Stimulated activated CD8-positive, alpha-beta memory T cell treated with anti-CD3 and anti-CD28 coated beads, Interleukin-15, amount 100 ng/mL, for 24 hours (primary cell): ENCODE measurements at regions not wholly inside any gene's neighbourhood (a gene's known extent, or its start where the extent isn't known, plus 50 kb on each side); places are given as distances from the start of the nearest gene placed in this dataset.

Experiments used
- DNase-seq: peaks from one replicate; pipeline ENCODE4 v3.0.0-alpha.2; 2020; ENCODE audit warnings: low read depth

GRCh38 chr9:1201901-1202300 lies 151.7 kb downstream of the DMRT2 start:
- DNase-seq = no peak

GRCh38 chr9:1202512-1203280 lies 152.5 kb downstream of the DMRT2 start:
- DNase-seq = no peak

GRCh38 chr9:1207686-1208085 lies 157.5 kb downstream of the DMRT2 start:
- DNase-seq = no peak

GRCh38 chr9:1208157-1208556 lies 158.0 kb downstream of the DMRT2 start:
- DNase-seq = no peak

GRCh38 chr9:1210954-1211353 lies 160.8 kb downstream of the DMRT2 start:
- no peak for DNase-seq

GRCh38 chr9:1216532-1216931 lies 166.4 kb downstream of the DMRT2 start:
- DNase-seq = no peak

- no peak for DNase-seq
These were observed 166.9 kb downstream of the DMRT2 start for GRCh38 chr9:1217076-1217475.

GRCh38 chr9:1219284-1219683 lies 169.1 kb downstream of the DMRT2 start:
- DNase-seq = no peak

GRCh38 chr9:1221298-1221697 lies 171.1 kb downstream of the DMRT2 start:
- no peak for DNase-seq

- DNase-seq = no peak
These were observed 172.4 kb downstream of the DMRT2 start for GRCh38 chr9:1222511-1222910.

- no peak for DNase-seq
These were observed 182.1 kb downstream of the DMRT2 start for GRCh38 chr9:1231998-1232919.

GRCh38 chr9:1233568-1233967 lies 183.4 kb downstream of the DMRT2 start:
- no peak for DNase-seq

GRCh38 chr9:1235650-1236049 lies 185.5 kb downstream of the DMRT2 start:
- DNase-seq = no peak

GRCh38 chr9:1236061-1236460 lies 185.9 kb downstream of the DMRT2 start:
- DNase-seq = no peak

- DNase-seq = no peak
These were observed 188.2 kb downstream of the DMRT2 start for GRCh38 chr9:1238407-1238806.

GRCh38 chr9:1248743-1249142 lies 198.6 kb downstream of the DMRT2 start:
- no peak for DNase-seq

GRCh38 chr9:1253064-1253979 lies 203.2 kb downstream of the DMRT2 start:
- no peak for DNase-seq

- no peak for DNase-seq
These were observed 203.9 kb downstream of the DMRT2 start for GRCh38 chr9:1254071-1254470.

GRCh38 chr9:1256178-1256577 lies 206.0 kb downstream of the DMRT2 start:
- no peak for DNase-seq

GRCh38 chr9:1261266-1261665 lies 211.1 kb downstream of the DMRT2 start:
- DNase-seq = no peak

- DNase-seq = no peak
These were observed 212.0 kb downstream of the DMRT2 start for GRCh38 chr9:1261879-1262766.
